DMS 273 (cell line): ENCODE measurements at regions not wholly inside any gene's neighbourhood (a gene's known extent, or its start where the extent isn't known, plus 50 kb on each side); places are given as distances from the start of the nearest gene placed in this dataset.
"Not testable (repeated sequence)": the region's sequence is repeated elsewhere in the genome, so short reads cannot be mapped to it uniquely, and the experiment has no call there.

Experiments used
- DNase-seq: peaks from one replicate; lab custom pipeline; 2025; ENCODE audit not compliant: unreplicated experiment; lab: John Stamatoyannopoulos, UW

GRCh38 chr1:145553795-145554194, 54.0 kb upstream of the GPR89A start:
- DNase-seq: not testable (repeated sequence)

GRCh38 chr1:145545055-145545454, 62.7 kb upstream of the GPR89A start:
- no peak for DNase-seq

GRCh38 chr1:145541685-145542084, 66.1 kb upstream of the GPR89A start:
- not testable (repeated sequence) for DNase-seq

GRCh38 chr1:145541246-145541645, 66.5 kb upstream of the GPR89A start:
- DNase-seq: not testable (repeated sequence)

GRCh38 chr1:145538118-145538882, 69.5 kb upstream of the GPR89A start:
- DNase-seq: not testable (repeated sequence)

GRCh38 chr1:145537003-145537402, 70.8 kb upstream of the GPR89A start:
- DNase-seq: not testable (repeated sequence)

- peak; percentile 22 for DNase-seq
Observed at GRCh38 chr1:145535461-145535860, 72.3 kb upstream of the GPR89A start.

GRCh38 chr1:145528068-145528564, 79.7 kb upstream of the GPR89A start:
- not testable (repeated sequence) for DNase-seq

- not testable (repeated sequence) for DNase-seq
Observed at GRCh38 chr1:145520159-145520558, 87.6 kb upstream of the GPR89A start.

- not testable (repeated sequence) for DNase-seq
Observed at GRCh38 chr1:145519302-145519701, 88.5 kb upstream of the GPR89A start.

GRCh38 chr1:145513017-145513416, 87.6 kb upstream of the NBPF20 start:
- peak; percentile 2 for DNase-seq

GRCh38 chr1:145508053-145508452, 82.7 kb upstream of the NBPF20 start:
- not testable (repeated sequence) for DNase-seq

GRCh38 chr1:145505663-145506647, 80.6 kb upstream of the NBPF20 start:
- not testable (repeated sequence) for DNase-seq

- not testable (repeated sequence) for DNase-seq
Observed at GRCh38 chr1:145504834-145505413, 79.5 kb upstream of the NBPF20 start.

- DNase-seq: not testable (repeated sequence)
Observed at GRCh38 chr1:145504310-145504709, 78.9 kb upstream of the NBPF20 start.

- not testable (repeated sequence) for DNase-seq
Observed at GRCh38 chr1:145500251-145500650, 74.8 kb upstream of the NBPF20 start.

GRCh38 chr1:145495077-145495871, 69.9 kb upstream of the NBPF20 start:
- not testable (repeated sequence) for DNase-seq

GRCh38 chr1:145488193-145488933, 63.0 kb upstream of the NBPF20 start:
- DNase-seq: not testable (repeated sequence)

GRCh38 chr1:145487156-145487555, 61.8 kb upstream of the NBPF20 start:
- not testable (repeated sequence) for DNase-seq
